ENCODE measurements at regions not wholly inside any gene's neighbourhood (a gene's known extent, or its start where the extent isn't known, plus 50 kb on each side); places are given as distances from the start of the nearest gene placed in this dataset.

- no peak for DNase-seq
Measured at GRCh38 chr2:226272435-226272834, 527.2 kb downstream of the IRS1 start.

DNA sequence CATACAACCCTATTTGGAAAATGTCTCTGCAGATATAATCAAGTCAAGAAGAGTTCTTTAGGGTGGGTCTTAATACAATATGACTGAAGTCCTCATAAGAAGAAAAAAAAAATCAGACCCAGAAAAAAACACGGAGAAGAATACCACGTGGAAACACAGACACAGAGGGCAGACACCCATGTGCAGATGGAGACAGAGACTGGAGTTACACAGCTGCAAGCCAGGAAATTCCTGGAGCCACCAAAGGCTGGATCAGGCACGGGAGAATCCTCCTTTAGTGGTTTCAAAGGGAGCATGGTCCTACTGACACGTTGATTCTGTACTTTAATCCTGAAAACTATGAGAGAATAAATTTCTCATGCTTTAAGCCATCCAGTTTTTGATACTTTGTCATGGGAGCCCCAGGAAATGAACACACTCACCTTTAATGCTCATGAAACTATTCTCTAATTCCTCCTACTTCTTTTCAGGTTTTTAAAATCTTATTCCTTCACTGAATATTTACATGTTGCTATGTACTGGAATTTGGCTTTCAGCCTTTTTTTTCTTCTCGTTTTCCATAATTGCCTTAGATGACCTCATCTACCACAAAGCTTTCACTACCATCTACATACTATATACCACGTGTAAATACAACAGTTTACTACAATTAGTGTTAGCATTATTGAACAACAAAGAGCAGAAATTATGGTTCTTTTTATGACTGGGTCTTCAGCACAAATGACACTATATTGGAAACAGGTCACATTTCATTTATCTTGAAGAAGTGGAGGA is 529.1 kb downstream of the IRS1 start:
- no peak for DNase-seq

DNA sequence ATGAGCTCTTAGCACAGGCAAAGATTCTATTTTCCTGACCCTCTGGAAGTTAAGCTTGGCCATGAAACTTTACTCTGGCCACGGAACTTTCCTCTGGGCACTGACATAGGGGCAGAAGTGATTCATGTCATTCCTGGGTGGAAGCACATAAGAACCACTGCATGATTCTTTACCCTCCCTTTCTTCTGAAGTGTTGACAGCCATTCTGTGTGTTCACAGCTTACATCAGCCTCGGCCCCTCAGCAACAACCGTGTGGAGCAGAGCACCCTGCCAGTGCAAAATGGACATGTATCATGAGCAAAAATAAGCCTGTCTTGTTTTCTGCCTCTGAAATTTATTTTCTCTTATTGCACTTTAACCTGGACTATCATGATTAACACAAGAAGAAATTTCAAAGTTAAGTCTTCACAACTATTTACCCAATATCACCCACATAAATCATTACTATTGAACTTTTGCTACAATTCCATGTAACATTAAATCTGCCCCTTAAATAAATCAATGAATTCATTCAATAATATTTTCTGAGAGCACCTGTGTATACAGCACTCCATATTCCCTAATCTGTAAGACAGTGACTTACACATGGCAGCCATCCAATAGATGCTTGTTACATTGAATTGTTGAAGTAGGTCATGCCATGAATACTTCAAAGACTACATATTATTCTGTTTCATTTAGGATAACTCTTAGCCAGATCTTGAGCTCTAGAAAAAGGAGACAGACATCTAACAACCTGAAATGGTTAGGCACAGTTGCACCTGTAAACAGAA is 531.9 kb downstream of the IRS1 start:
- peak; percentile 33 for DNase-seq

GRCh38 chr2:226256709-226257376 is 542.8 kb downstream of the IRS1 start:
- DNase-seq, result no peak

DNA sequence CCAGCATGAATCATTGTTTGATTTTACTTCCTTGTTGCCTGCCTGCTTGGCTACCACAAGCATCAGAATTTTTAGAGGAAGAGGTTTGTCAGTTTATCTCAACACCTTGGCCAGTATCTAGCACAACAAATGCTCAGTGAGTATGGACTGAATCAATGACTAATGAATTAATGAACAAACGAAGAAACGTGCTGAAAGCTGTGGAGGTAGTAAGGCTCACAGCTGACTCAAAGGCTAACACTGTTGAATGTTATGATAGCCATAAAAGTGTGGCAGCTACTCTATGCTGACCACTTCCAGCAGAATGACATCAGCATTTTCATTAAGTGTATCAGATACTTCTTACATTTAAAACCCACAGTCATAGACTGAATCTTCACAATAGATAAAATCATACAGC is 543.4 kb downstream of the IRS1 start:
- peak; percentile 28 for DNase-seq

- no peak for DNase-seq
Measured at GRCh38 chr2:226251661-226252060, 548.0 kb downstream of the IRS1 start.

- DNase-seq, result peak; percentile 5
Measured at GRCh38 chr2:226247289-226248275, 552.0 kb downstream of the IRS1 start.

- DNase-seq, result no peak
Measured at GRCh38 chr2:226234187-226234586, 565.4 kb downstream of the IRS1 start.

DNA sequence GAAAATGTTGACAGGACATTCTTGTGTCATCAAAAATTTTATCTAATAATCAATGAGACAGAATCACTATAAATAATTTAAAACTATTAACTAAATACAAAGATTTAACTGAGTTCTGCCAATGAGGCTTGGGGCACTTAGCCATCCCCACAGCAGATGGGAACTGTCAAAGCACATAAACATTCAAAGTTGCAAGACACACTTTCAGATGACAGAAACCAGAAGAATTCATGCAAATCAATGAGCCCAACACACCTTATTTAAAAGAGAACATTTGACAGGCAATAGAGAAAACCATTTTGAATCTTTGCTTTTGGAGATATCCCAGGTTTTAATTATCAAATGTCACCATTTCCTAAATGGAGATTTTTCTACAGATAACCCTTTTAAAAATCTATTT is 566.2 kb downstream of the IRS1 start:
- DNase-seq, result no peak

GRCh38 chr2:226228080-226228479 is 571.5 kb downstream of the IRS1 start:
- no peak for DNase-seq

GRCh38 chr2:226227341-226227740 is 572.3 kb downstream of the IRS1 start:
- DNase-seq, result no peak

DNA sequence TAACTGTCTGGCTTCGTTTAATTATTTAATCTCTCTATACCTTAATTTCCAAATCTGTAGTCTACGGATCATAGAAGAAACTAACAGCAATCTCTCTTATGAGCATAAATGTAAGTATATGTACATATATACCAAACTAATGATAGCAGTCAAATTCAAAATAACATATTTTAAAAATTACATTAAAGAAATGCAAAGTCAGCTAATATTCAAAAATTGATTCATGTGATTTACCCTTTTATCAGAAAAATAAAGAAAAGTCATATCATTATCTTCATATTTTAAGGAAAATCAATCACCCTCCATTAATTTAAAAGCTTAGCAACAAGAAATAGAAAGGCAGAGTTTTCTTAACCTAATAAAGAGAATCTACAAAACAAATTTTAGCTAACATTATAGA is 575.9 kb downstream of the IRS1 start:
- DNase-seq, result no peak

- no peak for DNase-seq
Measured at GRCh38 chr2:226220511-226220910, 579.1 kb downstream of the IRS1 start.

- no peak for DNase-seq
Measured at GRCh38 chr2:226217191-226217590, 582.4 kb downstream of the IRS1 start.

DNA sequence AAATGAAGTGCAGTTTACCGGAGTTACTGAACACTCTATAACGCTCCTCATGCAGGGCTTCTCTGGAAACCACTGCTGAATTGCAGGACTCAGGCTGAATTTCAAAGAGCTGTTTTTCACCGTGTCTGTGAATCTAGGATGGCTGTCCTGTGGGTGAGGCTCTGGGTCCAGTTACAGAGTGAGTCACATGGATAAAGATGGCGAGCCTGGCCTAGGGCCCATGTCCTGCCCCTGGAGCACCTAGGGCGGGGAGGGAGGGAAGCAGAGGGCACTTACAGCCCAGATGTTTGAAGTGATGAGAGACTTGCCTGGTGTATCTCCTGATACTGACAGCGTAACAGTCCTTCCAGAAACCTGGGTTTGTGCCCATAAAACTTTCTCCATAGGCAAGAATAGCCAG is 583.0 kb downstream of the IRS1 start:
- no peak for DNase-seq

DNA sequence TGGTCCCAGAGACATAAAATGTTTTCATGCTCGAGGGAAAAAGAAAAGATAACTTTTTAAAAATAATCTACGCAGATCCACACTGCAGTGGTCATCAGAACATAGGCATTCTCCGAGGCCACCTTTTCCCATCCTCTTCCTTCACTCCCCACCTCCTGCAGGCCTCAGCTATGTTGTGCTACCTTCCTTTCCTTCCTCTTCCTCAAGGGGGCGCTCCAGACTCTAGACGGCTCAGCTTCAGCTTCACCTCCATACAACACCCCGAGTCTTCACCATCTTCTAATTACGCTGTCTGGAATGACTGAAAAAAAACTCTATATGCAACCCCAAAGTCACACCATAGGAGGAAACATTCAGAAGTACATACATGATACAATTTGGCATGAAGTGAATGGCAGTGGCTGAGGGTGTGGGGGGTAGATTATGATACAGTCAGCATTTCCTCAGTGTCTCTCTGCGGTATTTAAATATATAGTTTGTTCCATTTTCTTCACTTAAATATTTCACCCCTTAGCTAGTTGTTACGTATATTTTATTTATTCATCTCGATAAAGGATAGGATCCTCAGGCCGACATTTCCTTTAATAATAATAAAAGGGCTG is 583.6 kb downstream of the IRS1 start:
- peak; percentile 57 for DNase-seq

GRCh38 chr2:226213717-226214116 is 585.9 kb downstream of the IRS1 start:
- peak; percentile 96 for DNase-seq

DNA sequence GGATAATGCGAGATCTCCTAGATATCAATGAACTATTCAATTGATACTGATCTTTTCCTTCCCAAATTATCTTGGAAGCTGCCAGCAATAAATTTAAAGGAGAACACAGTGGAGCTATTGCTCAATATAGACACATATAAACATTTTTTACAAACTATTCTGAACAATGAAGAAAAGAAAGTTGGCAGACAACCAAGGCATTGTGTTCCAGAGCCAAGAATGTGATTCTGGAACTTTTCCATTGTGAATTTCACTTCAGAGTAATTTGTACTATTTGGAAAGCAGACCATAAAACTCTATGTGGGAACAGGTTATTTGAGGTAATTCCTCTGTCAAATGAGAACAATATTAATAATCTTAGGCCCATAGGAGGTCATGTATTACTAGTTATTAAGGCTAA is 588.2 kb downstream of the IRS1 start:
- DNase-seq, result peak; percentile 86

DNA sequence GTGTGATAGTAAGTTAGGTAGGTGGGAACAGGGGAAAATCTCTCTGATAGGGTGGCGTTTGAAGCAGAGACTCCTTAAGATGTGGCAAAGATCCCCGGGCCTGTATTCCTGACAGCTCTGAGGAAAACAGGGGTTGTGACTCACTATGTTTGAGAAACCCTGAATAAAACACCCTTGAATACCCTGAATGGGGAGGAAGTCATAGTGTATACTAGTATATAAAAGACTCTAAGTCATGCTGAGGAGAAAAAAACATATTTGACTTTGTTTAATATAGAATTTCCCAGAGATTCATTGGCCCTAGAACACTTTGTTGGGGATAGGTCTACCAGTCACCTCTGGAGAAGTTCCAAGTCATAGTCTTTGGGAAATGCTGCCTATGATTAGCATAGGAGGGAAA is 590.9 kb downstream of the IRS1 start:
- no peak for DNase-seq

DNA sequence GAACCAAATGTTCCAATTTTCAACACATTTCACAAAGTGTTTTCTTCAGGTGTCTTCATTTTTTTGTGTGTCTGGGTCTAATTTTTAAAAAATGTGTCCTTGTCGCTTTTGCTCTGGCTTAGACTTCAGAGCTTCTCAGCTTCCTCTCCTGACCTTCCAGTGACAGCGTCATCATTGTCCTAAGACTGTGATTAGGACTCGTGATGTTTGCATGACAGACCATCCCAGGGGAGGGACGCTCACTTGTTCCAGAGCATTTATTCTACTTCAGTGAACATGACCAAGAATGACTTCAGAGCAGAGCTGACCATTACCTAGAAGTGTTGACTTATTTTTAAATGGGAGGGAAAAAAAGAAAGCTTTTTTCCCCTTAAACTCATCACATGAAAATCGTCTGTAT is 591.9 kb downstream of the IRS1 start:
- no peak for DNase-seq

- no peak for DNase-seq
Measured at GRCh38 chr2:226199555-226199954, 600.1 kb downstream of the IRS1 start.

DNA sequence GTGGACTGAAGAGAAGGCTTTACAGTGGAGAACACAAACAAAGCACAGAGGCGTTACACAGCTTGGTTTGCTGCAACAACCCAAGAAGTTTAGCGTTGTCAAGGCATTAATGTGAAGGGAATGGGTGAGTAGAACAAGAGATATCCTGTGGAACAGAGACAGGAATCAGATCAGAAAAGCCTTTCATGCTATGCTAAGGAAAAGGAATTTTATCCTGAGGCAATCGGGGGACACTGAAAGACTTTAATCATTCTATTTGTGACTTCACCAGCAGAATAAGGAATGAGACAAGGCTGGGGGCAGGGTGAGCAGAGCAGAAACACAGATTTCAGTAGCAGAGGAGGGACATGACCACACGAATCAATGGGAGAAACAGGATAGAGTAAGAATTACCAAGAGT is 600.7 kb downstream of the IRS1 start:
- DNase-seq, result no peak

Data from fibroblast of skin of scalp (primary cell).